Uterus (tissue), 3 donors: ENCODE measurements at regions not wholly inside any gene's neighbourhood (a gene's known extent, or its start where the extent isn't known, plus 50 kb on each side); places are given as distances from the start of the nearest gene placed in this dataset.

Experiments
- DNase-seq, 2 donors: peaks; one replicate each; pipeline ENCODE4 v3.0.0-alpha.2; 2019 to 2020
- H3K27ac ChIP-seq, 2 donors: fragments of 200-600 bp; sonication (generic); 1 replicate in 1 of 2; 2 replicates in 1 of 2; pipeline ENCODE4 v1.5.1; 2016 to 2018
- H3K27me3 ChIP-seq, 2 donors: fragments of 200-600 bp; sonication (generic); one replicate each; pipeline ENCODE4 v1.5.1; 2018 to 2019; ENCODE audit warnings: control low read depth in 1 of 2
- H3K36me3 ChIP-seq, 2 donors: fragments of 200-600 bp; sonication (generic); one replicate each; pipeline ENCODE4 v1.5.1; 2019; ENCODE audit warnings: control low read depth in 1 of 2
- H3K4me1 ChIP-seq, 2 donors: fragments of 200-600 bp; sonication (generic); one replicate each; pipeline ENCODE4 v1.5.1; 2018 to 2019; ENCODE audit warnings: control low read depth in 1 of 2
- H3K4me3 ChIP-seq, 2 donors: fragments of 200-600 bp; sonication (generic); 1 replicate in 1 of 2; 2 replicates in 1 of 2; pipeline ENCODE4 v1.5.1; 2018 to 2019; ENCODE audit warnings: mild to moderate bottlenecking in 1 of 2
- H3K9me3 ChIP-seq, 2 donors: fragments of 200-600 bp; sonication (generic); one replicate each; pipeline ENCODE4 v1.5.1; 2019; ENCODE audit warnings: control low read depth in 1 of 2
- POLR2A ChIP-seq, 2 donors: fragments of 450-650 bp; IDR thresholded peaks; one replicate each; pipeline ENCODE4 v1.6.1; 2016; ENCODE audit warnings: antibody characterized with exemption in 2 of 2, mild to moderate bottlenecking in 1 of 2, moderate library complexity in 1 of 2
- intact Hi-C: fragments of 100-400 bp; cut with DNase I; formaldehyde crosslinking; loops from one replicate; pipeline ENCODE4 v1.15.1; 2023; ENCODE audit warnings: low total_unique reads
- TF ChIP-seq, protein P1 (sequence below), 4 experiments: fragments of 200-600 bp in 2 of 4; fragments of 450-650 bp in 2 of 4; sonication (generic) in 2 of 4; IDR thresholded peaks; one replicate each; pipeline ENCODE4 v1.5.1; 2016 to 2019; ENCODE audit warnings: antibody characterized with exemption in 4 of 4, mild to moderate bottlenecking in 2 of 4, moderate library complexity in 1 of 4
- donor health status: DM: yes; HTN: yes; CAD: no.

DNA sequence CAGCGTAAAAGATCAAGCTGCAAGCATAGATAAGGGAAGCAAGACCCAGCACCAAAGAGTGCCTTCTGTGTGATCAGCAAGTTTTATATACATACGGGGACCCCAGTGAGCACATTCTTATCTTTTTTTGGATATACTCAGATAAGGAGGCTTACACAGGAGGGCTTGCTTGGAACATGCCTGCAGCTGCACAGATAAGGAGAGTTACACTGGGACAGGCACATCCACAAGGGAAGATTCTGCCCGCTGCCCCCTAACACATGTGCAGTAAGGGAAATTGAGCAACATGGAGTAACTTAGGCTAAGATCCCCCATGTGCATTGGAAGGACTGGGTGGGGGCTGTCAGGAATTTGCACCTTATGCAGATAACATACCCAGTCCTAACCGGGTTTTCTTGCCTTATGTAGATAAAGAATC lies 1334.8 kb downstream of the MRPL39 start:
- H3K27ac ChIP-seq = no peak overlapping the region
- no peaks in the 10 kb centered on the region for H3K36me3 ChIP-seq
- TF ChIP-seq, protein P1, sequence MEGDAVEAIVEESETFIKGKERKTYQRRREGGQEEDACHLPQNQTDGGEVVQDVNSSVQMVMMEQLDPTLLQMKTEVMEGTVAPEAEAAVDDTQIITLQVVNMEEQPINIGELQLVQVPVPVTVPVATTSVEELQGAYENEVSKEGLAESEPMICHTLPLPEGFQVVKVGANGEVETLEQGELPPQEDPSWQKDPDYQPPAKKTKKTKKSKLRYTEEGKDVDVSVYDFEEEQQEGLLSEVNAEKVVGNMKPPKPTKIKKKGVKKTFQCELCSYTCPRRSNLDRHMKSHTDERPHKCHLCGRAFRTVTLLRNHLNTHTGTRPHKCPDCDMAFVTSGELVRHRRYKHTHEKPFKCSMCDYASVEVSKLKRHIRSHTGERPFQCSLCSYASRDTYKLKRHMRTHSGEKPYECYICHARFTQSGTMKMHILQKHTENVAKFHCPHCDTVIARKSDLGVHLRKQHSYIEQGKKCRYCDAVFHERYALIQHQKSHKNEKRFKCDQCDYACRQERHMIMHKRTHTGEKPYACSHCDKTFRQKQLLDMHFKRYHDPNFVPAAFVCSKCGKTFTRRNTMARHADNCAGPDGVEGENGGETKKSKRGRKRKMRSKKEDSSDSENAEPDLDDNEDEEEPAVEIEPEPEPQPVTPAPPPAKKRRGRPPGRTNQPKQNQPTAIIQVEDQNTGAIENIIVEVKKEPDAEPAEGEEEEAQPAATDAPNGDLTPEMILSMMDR (IDR thresholded peaks at IDR 0.05) = no peak
- no peak for TF ChIP-seq POLR2A (IDR thresholded peaks at IDR 0.05)
- H3K27me3 ChIP-seq = no peaks in the 10 kb centered on the region
- H3K4me3 ChIP-seq = no peak overlapping the region
- no peaks in the 10 kb centered on the region for H3K4me1 ChIP-seq
- intact Hi-C loops = no loop called here
- no peaks in the 10 kb centered on the region for H3K9me3 ChIP-seq
- no peak for DNase-seq

DNA sequence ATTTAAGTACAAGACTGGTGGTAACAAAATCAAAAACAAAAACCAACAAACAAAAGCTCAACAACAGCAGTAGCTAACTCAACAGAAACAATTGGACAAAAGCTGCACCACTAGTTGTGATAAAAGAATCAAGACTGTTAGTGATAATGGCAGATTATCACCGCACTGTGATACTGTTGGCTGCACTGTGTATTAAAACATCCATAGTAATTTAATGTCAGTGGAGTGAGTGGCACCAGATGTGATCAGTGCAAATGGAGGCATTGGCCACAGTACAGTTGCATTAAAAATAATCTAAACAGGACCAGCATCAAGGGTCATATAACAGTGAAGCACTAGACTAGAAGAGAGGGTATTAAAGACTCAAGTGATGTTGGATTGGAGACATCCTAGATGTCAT lies 1341.3 kb downstream of the MRPL39 start:
- no peaks in the 10 kb centered on the region for H3K36me3 ChIP-seq
- no peaks in the 10 kb centered on the region for H3K9me3 ChIP-seq
- TF ChIP-seq, protein P1 (IDR thresholded peaks at IDR 0.05) = no peak
- TF ChIP-seq POLR2A (IDR thresholded peaks at IDR 0.05) = no peak
- H3K27me3 ChIP-seq = no peaks in the 10 kb centered on the region
- intact Hi-C loops = no loop called here
- no peak overlapping the region for H3K27ac ChIP-seq
- no peaks in the 10 kb centered on the region for H3K4me1 ChIP-seq
- no peak for DNase-seq
- no peak overlapping the region for H3K4me3 ChIP-seq

DNA sequence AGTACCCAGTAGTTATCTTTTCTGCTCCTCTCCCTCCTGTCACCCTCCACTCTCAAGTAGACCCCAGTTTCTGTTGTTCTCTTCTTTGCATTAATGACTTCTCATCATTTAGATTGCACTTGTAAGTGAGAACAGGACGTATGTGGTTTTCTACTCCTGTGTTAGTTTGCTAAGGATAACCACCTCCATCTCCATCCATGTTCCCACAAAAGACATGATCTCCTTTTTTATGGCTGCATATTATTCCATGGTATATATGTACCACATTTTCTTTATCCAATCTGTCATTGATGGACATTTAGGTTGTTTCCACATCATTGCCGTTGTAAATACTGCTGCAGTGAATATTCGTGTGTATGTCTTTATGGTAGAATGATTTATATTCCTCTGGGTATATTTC lies 1346.5 kb downstream of the MRPL39 start:
- H3K9me3 ChIP-seq = no peaks in the 10 kb centered on the region
- H3K4me3 ChIP-seq = no peak overlapping the region
- no peaks in the 10 kb centered on the region for H3K27me3 ChIP-seq
- no peaks in the 10 kb centered on the region for H3K4me1 ChIP-seq
- no peaks in the 10 kb centered on the region for H3K36me3 ChIP-seq
- TF ChIP-seq, protein P1 (IDR thresholded peaks at IDR 0.05) = no peak
- no peak for DNase-seq
- intact Hi-C loops = no loop called here
- H3K27ac ChIP-seq = no peak overlapping the region

DNA sequence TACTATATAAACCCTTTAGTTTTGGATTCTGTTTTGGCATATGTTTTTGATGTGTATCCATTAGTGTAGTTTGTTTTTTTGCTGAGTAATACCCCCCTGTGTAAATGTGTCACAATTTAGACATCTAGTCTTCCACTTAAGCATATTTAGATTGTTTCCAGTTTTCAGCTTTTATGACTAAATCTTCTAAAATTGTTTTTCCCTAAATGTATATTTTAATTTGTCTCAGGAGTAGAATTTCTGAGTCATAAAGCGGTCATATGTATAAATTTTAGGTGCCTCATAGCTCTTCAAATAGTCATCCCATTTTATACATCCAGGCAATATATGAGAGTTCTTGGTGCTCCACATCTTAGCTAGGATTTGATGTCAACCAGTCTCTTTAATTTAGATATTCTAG lies 1348.0 kb downstream of the MRPL39 start:
- TF ChIP-seq, protein P1 (IDR thresholded peaks at IDR 0.05) = no peak
- no peak for TF ChIP-seq POLR2A (IDR thresholded peaks at IDR 0.05)
- Histone ChIP-seq H3K36me3 (no peaks in the 10 kb centered on the region), H3K4me3 (no peak overlapping the region), H3K4me1 (no peaks in the 10 kb centered on the region), H3K27ac (no peak overlapping the region), H3K9me3 (no peaks in the 10 kb centered on the region), H3K27me3 (no peaks in the 10 kb centered on the region)
- intact Hi-C loops = no loop called here
- DNase-seq = no peak

DNA sequence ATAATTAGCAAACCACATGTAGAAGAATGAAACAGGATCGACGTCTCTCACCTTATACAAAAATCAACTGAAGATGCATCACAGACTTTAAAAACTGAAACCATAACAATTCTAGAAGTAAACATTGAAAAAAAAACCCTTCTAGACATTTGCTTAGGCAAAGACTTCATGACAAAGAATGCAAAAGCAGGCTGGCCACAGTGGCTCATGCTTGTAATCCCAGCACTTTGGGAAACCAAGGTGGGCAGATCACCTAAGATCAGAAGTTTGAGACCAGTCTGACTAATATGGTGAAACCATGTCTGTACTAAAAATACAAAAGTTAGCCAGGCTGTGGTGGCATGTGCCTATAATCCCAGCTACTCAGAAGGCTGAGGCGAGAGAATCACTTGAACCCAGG lies 1351.7 kb downstream of the MRPL39 start:
- DNase-seq = no peak
- H3K36me3 ChIP-seq = no peaks in the 10 kb centered on the region
- no peak for TF ChIP-seq POLR2A (IDR thresholded peaks at IDR 0.05)
- TF ChIP-seq, protein P1 (IDR thresholded peaks at IDR 0.05) = no peak
- H3K27ac ChIP-seq = no peak overlapping the region
- no peak overlapping the region for H3K4me3 ChIP-seq
- no peaks in the 10 kb centered on the region for H3K4me1 ChIP-seq
- H3K27me3 ChIP-seq = no peaks in the 10 kb centered on the region
- H3K9me3 ChIP-seq = no peaks in the 10 kb centered on the region
- intact Hi-C loops = no loop called here
